Hematopoietic multipotent progenitor cell treated with erythropoietin and hydrocortisone succinate and interleukin-3 and kit ligand, for 17 days (in vitro differentiated cells): ENCODE measurements at regions not wholly inside any gene's neighbourhood (a gene's known extent, or its start where the extent isn't known, plus 50 kb on each side); places are given as distances from the start of the nearest gene placed in this dataset.

ENCODE experiments used
- DNase-seq: peaks from one replicate; pipeline ENCODE4 v3.0.0-alpha.2; 2015; ENCODE audit warnings: low spot score

- no peak for DNase-seq
Measured at GRCh38 chr9:13396418-13396817, 116.9 kb upstream of the MPDZ start.

GRCh38 chr9:13395156-13395555 lies 115.7 kb upstream of the MPDZ start:
- no peak for DNase-seq

- no peak for DNase-seq
Measured at GRCh38 chr9:13388157-13388556, 108.7 kb upstream of the MPDZ start.

GRCh38 chr9:13387734-13388067 lies 108.2 kb upstream of the MPDZ start:
- DNase-seq: no peak

GRCh38 chr9:13386935-13387733 lies 107.6 kb upstream of the MPDZ start:
- no peak for DNase-seq

- no peak for DNase-seq
Measured at GRCh38 chr9:13386316-13386715, 106.8 kb upstream of the MPDZ start.

GRCh38 chr9:13383855-13384254 lies 104.4 kb upstream of the MPDZ start:
- DNase-seq: no peak

GRCh38 chr9:13383216-13383615 lies 103.7 kb upstream of the MPDZ start:
- no peak for DNase-seq

- no peak for DNase-seq
Measured at GRCh38 chr9:13382595-13382994, 103.1 kb upstream of the MPDZ start.

- DNase-seq: no peak
Measured at GRCh38 chr9:13380903-13381302, 101.4 kb upstream of the MPDZ start.

GRCh38 chr9:13378154-13378553 lies 98.7 kb upstream of the MPDZ start:
- no peak for DNase-seq

GRCh38 chr9:13377171-13377925 lies 97.9 kb upstream of the MPDZ start:
- DNase-seq: no peak

GRCh38 chr9:13372510-13372909 lies 93.0 kb upstream of the MPDZ start:
- DNase-seq: no peak

- no peak for DNase-seq
Measured at GRCh38 chr9:13369431-13369830, 89.9 kb upstream of the MPDZ start.

- DNase-seq: no peak
Measured at GRCh38 chr9:13367784-13368183, 88.3 kb upstream of the MPDZ start.

GRCh38 chr9:13364271-13365000 lies 84.9 kb upstream of the MPDZ start:
- no peak for DNase-seq

- no peak for DNase-seq
Measured at GRCh38 chr9:13361076-13361475, 81.6 kb upstream of the MPDZ start.

- no peak for DNase-seq
Measured at GRCh38 chr9:13360188-13360587, 80.7 kb upstream of the MPDZ start.

GRCh38 chr9:13358128-13358527 lies 78.6 kb upstream of the MPDZ start:
- DNase-seq: no peak

GRCh38 chr9:13354733-13355132 lies 75.2 kb upstream of the MPDZ start:
- DNase-seq: no peak

GRCh38 chr9:13352451-13352979 lies 73.0 kb upstream of the MPDZ start:
- no peak for DNase-seq

GRCh38 chr9:13351778-13352386 lies 72.4 kb upstream of the MPDZ start:
- peak; percentile 7 for DNase-seq
